HG03342 (cell line): ENCODE measurements at regions not wholly inside any gene's neighbourhood (a gene's known extent, or its start where the extent isn't known, plus 50 kb on each side); places are given as distances from the start of the nearest gene placed in this dataset.
"Not testable (repeated sequence)": the region's sequence is repeated elsewhere in the genome, so short reads cannot be mapped to it uniquely, and the experiment has no call there.

Source experiments
- ATAC-seq: cut with Tn5 transposase; IDR thresholded peaks from one replicate; pipeline ENCODE4 v1.9.1; 2021; ENCODE audit warnings: mild to moderate bottlenecking, moderate library complexity; ENCODE audit not compliant: unreplicated experiment

DNA sequence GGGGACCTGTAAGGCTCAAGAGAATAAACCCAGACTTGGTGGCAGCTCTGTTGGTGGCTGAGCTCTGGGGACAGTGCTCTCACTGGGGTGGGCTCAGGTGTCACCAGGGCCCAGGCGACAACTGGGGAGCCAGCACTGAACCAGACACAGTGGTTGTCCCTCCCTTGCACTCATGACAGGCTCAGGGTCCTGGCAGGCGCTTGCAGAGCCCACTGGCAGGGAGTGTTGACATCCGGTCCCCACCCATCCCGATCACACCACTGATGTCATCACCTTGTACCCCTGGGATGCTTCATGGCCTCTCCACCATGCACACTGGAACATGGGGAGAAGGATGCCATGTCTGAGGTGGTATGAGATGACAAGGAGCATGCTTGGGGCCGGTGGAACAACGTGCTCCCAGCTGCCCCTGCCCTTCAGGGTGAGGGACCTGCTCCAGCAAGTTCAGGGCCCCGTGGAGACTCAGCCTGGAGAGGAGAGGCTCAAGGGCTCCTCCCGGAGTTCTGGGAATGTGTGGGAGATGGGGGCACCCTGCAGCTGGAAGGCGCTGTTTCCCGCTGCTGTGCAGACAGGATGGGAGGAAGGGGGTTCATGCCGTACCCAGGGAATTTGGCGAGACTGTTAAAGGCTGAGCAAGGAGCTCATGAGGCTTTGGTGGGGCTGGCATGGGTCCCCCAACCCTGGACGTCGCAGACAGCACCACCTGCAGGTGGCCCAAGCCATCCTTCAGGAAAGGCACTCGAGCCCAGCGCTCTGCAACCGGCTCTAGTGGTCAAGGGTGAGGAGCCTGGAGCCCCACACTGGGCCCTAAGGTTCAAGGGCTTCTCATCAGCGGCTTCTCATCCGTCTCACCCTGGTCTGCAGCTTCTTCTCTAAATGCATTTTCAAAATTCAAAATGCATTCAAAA, 141.1 kb upstream of the ZNF469 start:
- not testable (repeated sequence) for ATAC-seq

DNA sequence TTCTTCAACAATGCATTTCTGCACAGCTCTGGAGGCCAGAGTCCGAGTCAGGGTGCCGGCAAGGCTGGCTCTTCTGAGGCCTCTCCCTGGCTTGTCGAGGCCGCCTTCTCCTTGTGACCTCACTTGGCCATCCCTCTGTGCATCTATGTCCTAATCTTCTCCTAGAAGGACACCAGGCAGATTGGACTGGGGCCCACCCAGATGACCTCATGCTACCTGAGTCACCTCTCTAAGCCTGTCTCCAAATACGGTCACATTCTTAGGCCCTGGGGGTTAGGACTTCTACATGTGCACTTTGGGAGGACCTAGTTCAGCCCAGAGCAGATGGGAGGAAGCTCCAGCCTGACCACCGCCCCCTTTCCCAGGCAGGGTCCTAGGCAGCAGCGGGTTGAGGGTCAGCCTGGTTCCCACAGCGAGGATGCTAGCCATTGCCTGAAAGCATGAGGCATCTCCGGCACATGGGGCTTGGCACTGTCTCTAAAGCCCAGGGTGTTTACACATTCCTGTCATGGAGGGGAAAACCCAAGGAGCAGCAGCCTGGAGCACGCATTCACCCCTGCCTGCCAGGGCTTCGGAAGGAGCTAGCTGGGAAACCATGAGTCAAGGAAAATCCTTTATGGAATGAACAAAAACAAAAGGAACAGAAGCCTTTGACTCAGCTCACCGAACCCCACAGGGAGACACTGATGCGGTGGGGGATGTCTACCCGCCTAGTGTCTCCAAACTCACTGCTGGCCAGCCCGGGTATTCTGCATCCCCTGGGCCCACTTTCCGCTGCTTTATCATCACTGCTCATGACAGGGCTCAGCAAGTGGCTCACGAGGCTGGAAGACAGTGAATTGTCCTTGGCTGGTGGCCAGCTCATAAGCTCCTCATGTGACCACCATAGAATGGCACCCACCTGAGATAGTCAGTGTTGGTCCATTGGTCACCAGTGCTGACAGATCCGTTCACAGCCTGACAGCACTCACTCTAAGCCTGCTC, 140.2 kb upstream of the ZNF469 start:
- ATAC-seq: not testable (repeated sequence)

DNA sequence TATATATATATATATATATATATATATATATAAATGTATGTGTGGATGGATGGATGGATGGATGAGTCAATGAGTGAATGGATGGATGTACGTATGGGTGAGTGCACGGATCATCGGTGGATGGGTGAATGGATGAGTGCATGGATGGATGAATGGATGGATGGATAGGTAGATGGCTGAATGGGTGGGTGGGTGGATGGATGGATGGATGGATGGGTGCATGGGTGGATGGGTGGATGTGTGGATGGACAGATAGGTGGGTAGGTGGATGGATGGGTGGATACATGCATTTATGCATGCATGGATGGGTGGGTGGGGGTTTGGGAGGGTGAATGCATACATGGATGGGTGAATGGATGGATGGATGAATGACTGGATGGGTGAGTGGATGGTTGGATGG, 138.8 kb upstream of the ZNF469 start:
- ATAC-seq: not testable (repeated sequence)

DNA sequence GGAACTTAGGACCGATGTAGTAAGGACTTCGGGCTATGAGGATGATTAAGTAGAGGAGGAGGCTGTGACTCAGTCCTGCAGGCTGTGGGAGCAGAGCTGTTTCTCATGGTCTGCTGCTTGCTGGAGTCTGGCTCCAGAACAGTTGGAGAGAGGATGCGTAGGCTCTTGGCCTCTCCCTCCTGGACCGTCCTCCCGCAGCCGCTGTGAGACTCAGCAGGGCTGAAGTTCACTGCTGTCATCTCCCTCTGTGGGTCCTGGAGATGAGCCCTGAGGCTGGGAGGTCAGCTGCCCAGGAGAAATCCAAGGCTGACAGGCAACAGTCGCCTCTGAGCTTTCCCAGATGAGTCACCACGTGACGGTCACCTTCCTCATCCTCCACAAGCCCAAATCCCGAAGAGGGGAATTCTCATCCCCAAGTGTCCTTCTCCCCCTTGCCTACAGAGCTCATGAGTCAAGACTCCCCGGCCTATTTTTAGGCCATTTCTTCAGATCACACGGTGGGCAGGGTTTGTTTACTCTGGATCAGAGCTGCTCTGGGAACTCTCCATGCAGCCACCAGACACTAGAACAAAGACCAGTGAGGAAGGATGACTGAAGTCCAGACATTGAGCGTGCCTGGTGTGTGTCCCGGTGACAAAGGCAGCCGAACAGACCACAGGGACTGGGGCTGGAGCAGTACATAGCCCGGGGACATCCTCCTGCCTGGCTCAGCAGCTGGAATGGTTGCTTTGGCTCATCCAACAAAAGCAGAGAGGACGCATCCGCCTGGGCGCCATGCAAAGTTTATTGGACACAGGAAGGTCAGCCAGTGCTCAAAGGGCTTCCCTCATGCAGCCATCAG, 137.3 kb upstream of the ZNF469 start:
- ATAC-seq: not testable (repeated sequence)

DNA sequence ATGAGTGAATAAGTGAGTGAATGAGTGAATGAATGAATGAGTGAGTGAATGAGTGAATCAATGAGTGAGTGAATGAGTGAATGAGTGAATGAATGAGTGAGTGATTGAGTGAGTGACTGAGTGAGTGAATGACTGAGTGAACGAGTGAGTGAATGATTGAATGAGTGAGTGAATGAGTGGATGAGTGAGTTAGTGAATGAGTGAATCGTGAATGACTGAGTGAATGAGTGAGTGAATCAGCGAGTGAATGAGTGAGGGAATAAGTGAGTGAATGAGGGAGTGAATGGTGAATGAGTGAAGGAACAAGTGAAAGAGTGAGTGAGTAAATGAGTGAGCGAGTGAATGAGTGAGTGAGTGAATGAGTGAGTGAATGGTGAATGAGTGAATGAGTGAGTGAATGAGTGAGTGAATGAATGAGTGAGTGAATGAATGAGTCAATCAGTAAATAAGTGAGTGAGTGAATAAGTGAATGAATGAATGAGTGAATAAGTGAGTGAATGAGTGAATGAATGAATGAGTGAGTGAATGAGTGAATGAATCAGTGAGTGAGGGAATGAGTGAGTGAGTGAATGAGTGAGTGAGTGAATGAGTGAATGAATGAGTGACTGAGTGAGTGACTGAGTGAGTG, 135.7 kb upstream of the ZNF469 start:
- ATAC-seq: not testable (repeated sequence)

DNA sequence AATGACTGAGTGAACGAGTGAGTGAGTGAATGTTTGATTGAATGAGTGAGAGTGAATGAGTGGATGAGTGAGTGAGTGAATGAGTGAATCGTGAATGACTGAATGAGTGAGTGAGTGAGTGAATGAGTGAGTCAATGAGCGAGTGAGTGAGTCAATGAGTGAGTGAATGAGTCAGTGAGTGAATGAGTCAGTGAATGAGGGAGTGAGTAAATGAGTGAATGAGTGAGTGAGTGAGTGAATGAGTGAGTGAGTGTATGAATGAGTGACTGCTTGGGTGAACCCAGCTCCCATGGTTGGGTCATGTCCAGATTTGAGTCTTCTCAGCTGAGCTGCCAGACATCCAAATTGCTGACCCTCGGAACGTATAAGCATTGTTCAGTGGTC, 135.2 kb upstream of the ZNF469 start:
- not testable (repeated sequence) for ATAC-seq

DNA sequence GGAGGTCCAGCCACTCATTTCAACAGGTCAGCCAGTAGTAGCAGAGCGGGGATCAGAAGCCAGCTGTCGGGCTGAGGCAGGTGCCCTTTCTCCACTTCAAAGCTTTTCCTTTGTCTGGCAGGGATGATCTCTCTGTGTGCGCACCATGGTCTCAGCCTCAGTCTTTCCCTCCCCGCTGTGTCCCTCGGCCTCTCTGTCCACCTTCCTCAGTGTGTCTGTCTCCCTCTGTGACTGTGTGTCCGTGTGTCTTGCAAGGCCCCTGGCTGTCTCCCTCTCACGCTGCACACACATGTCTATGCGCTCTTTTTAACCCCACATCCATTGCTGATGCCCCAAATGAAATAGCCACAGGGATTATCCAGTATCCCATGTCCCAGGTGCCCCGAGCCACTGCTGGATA, 134.0 kb upstream of the ZNF469 start:
- ATAC-seq: not testable (repeated sequence)

DNA sequence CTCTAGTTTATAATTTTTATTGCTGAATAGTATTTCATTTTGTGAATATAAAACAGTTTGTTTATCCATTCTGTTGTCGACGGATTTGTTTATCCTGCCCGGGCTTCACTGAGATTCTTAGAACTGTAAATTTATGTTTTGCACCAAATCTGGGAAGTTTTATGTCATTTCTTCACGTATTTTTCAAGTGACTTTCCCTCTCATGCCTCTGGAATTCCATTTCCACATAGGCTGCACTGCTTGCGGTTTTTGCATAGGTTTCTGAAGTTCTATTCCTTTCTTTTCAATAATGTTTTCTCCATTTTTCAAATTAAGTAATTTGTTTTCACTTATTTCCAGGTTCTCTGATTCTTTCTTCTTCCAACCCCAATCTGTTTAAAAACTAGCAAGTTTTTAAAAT, 132.4 kb upstream of the ZNF469 start:
- ATAC-seq: not testable (repeated sequence)

DNA sequence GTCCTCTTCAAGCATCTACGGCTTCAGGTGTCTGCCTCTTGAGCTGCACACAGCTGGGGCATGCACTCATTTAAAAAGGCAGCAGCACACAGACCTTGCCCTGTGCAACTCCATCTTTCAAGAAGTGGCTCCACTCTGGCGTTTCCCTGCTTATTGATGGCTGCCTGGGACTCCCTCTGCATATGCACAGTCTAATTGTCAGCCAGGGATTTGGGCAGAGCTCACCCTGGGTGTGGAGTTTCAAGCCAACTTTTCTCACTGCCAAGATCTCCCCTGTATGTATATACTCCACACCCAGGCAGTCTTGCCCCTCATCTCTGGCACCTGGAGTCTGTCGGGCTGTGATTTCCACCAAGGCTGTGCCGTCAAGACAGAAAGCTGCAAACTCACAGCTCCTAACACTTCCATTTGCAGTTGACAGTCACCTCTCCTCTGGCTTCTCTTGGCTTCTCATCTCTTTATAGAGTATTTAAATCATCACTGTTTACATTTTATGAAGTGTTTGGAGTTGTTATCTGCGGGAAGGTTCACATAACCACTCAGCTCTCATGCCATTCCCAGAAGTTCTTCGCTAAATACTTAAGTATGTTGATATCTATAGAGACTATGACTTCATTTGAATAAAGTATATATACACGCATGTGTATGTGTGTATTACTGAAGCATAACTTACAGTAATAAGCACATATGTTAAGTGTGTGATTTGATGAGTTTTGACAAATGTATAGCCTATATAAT, 130.5 kb upstream of the ZNF469 start:
- not testable (repeated sequence) for ATAC-seq

DNA sequence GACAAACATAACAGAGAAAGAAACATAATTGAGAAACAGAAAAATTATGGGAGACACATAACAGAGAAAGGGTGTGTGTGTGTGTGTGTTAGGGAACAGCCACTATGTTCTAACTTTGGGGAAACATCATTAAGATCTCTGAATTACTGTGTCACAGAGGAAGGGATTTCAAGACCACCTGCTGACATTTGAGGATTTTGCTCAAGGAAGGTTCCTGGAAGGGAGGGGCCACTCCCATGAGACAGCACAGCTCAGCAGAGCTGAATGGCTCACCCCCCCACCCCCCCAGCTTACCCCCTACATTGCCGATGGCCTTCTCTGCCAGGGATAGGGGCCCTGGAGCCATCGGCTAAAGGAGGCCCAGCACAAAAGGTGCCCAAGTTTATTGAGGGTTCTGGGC, 124.6 kb upstream of the ZNF469 start:
- ATAC-seq: not testable (repeated sequence)

DNA sequence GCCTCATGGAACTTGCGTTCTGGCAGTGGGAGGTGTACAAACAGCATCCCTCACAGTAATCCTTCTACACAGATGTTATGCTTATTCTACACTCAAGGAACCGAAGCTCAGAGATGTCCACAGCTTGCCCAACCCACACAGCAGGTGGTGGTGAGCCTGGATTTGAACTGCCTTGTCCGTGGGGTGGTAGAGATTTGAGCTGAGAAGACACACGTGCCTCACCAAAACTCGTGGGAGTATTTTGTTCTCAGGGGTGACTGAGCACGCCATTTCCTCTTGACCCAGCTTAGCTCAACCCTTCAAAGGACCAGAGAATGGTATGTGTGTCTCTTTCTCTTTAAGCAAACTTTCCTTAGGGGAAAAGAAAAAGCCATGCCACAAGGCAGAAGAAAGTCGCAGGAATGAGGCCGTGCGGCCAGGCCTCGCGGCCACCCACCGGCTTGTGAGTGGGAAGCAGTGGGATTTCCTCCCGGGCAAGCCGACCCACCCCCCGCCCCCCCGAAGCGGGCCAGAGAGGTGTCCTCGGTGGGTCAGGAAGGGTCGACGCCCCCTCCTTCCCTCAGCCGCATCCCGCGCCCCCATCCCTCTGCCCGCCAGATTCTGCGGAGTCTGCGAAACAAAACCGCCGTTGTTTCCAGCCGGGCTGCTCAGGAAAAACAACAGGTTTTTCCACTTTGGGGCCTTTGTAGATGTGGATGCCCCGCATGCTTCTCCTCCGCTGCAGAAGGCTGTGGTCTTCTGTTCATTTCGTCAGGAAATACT, 123.8 kb upstream of the ZNF469 start:
- ATAC-seq: not testable (repeated sequence)

DNA sequence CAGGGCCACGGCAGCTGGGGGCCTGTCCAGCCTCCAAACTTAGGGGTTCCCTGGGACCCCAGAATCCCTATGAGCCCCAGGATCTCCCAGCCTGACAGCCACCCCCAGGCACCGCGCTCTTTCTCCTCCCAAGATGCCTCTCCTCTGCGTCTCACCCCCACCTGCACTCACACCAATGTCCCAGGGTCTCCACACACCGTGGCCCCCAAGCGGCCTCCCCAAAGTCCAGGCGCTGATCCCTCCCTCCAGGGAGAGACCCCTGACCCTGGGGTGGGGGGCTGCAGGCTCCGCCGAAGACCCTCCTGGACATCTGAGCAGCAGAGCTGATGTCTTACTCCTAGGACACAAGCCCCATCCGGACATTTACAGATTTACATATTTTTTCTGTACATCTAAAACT, 123.2 kb upstream of the ZNF469 start:
- ATAC-seq: not testable (repeated sequence)

DNA sequence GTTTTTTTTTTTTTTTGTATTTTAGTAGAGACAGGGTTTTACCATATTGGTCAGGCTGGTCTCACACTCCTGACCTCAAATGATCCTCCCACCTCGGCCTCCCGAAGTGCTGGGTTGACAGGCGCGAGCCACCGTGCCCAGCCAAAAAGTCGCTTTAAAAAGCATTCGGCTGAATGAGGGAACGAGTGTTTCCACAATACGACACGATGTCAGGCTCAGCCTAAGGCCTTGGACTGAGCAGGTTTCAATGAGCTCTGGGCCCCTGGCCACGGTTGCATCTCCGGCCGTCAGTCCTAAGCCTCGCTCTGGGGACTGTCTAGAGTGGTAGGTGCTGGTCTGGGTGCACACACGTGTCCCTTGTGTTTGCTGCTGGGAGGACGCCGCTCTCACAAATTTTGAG, 122.6 kb upstream of the ZNF469 start:
- not testable (repeated sequence) for ATAC-seq

DNA sequence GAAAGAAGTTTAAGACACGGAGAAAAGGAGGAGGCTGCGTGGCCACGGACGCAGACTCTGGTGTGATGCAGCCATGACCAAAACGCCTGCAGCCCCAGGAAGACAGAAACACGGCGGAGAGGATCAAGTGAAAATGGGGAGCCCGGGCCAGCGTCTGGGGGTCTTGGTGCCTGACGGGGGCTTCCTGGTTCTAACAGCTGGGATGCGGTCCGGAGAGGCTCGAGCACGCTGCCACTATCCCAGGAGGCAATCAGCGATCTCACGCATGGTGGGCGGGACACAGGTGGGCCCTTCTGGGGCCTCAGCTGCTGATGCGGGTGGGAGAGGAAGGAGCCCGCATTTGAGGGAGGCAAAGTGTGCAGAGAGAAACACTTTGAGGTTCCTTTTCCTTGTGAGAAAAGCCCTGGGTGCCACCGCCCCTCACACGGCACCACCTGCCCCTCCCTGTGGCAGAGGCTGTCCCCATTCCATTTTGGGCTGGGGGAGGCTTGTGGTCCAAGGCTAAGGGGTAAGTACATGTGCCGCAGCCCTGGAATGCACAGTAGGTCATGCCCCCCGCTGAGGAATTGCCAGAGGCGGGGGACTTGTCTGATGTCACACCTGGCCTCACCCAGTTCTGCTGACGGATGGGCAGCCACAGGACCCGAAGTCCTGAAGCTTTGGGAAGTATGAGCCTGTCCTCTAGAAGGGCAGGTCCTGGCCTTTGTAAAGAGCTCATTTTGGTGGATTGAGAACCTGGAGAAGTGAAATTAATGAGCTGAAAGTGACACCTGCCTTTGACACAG, 121.7 kb upstream of the ZNF469 start:
- not testable (repeated sequence) for ATAC-seq

DNA sequence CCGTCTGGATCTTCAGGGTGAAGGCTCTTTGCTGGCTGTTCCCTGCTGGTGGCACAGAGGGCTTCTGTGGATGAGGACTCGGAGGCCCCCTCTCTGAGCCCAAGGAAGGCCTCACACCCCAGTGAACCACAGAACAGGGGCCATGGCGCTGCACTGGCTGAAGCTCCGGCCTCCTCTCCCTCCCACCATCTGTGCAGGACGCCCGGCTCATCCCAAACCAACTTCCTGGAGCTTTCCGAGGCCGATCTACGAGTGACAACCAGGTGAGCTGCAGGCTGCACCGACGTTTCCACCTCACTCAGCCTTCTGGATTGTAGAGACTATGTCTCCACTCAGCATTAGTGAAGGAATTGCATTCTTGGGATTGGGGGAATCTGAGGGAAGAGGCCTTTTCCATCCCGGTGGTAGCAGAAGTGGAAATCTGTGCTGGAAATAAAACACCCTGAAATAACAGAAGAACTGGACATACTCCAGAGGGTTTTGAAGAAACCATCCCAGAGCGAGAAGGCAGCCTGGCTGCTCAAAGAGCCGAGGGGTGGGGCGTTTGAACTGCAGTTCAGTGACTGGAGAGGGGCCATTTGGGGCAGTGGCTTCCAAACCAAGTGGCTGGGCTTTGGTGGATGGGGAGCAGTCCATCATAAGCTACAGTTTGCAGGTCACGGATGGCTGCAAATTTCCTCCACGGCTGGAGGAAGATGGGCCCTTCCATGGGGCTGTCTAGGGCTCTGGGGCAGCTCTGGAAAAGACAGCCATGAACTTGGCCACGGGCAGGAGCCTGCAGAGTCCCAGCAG, 120.7 kb upstream of the ZNF469 start:
- ATAC-seq: not testable (repeated sequence)

DNA sequence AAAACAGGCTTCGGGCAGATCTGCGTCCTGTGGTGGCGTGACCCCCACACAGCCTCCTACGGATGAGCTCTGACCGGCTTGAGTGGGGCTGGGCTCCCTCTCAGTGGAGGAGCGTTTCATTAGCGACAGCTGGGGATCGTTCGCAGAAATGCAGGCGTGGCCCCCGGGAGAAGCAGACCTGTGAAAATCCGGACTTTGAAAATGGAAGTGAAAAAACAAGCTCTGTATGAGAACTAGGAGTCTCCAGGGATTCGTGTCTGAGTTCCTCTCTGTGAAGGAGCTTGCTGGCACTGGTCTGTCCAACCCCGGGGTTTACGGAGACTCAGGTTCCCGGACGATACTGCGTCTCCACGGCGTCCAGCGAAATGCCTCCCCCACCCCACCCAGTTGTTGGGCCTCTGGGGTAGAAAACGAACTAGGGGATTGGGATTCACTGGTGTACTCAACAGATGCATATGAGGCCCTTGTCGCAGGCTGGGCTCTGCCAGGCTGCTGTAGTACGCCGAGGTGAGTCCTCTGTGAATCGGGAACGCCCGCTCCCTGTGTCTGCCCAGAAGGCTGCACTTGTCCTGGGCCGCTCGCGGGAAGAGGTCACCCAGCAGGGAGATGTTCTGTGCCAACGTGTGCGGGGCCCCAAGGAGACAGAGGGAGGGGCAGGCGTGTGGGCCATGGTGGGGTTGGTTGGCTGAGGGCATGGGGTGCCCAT, 119.7 kb upstream of the ZNF469 start:
- not testable (repeated sequence) for ATAC-seq
